Activated T-helper 2 cell treated with anti-CD3 and anti-CD28 coated beads, Interferon-gamma antibody, Interleukin-2, Interleukin-4, amounts not matched to agents 10 μg/mL and 5 μg/mL and 100 μg/mL, durations not matched to agents 14 hours and 24 hours and 36 hours (primary cell): ENCODE measurements at regions not wholly inside any gene's neighbourhood (a gene's known extent, or its start where the extent isn't known, plus 50 kb on each side); places are given as distances from the start of the nearest gene placed in this dataset.

Experiments
- DNase-seq: peaks from one replicate; pipeline ENCODE4 v3.0.0; 2021; ENCODE audit warnings: low spot score
- H3K27ac Mint-ChIP-seq: one replicate; pipeline ENCODE4 v1.8.0; 2021; ENCODE audit warnings: mixed read lengths
- H3K27me3 Mint-ChIP-seq: one replicate; pipeline ENCODE4 v1.8.0; 2021; ENCODE audit warnings: low read depth, mixed read lengths
- H3K36me3 Mint-ChIP-seq: one replicate; pipeline ENCODE4 v1.8.0; 2021; ENCODE audit warnings: low read depth, mixed read lengths
- H3K4me1 Mint-ChIP-seq: one replicate; pipeline ENCODE4 v1.8.0; 2021; ENCODE audit warnings: low read depth, mixed read lengths
- H3K4me3 Mint-ChIP-seq: one replicate; pipeline ENCODE4 v1.8.0; 2021; ENCODE audit warnings: low read depth, mild to moderate bottlenecking, moderate library complexity, mixed read lengths
- H3K9me3 Mint-ChIP-seq: one replicate; pipeline ENCODE4 v1.8.0; 2021; ENCODE audit warnings: mixed read lengths
- intact Hi-C: fragments of 100-400 bp; cut with micrococcal nuclease; formaldehyde crosslinking; loops from one replicate; pipeline ENCODE4 v1.15.1; 2023

- intact Hi-C loops: no loop called here
- no peaks in the 10 kb centered on the region for H3K4me1 Mint-ChIP-seq
- H3K27ac Mint-ChIP-seq: no peak overlapping the region
- no peaks in the 10 kb centered on the region for H3K36me3 Mint-ChIP-seq
- H3K9me3 Mint-ChIP-seq: no peaks in the 10 kb centered on the region
- DNase-seq: no peak
- no peaks in the 10 kb centered on the region for H3K27me3 Mint-ChIP-seq
- no peak overlapping the region for H3K4me3 Mint-ChIP-seq
Observed at GRCh38 chr12:39173726-39174125, 268.3 kb upstream of the CPNE8 start.

GRCh38 chr12:39165338-39165737 is 259.9 kb upstream of the CPNE8 start:
- Mint-ChIP-seq H3K4me3 (no peak overlapping the region), H3K27me3 (no peaks in the 10 kb centered on the region), H3K36me3 (no peaks in the 10 kb centered on the region), H3K27ac (no peak overlapping the region), H3K4me1 (no peaks in the 10 kb centered on the region), H3K9me3 (peaks cover 4% of the 10 kb centered on the region)
- DNase-seq: no peak
- intact Hi-C loops: no loop called here

GRCh38 chr12:39161465-39162085 is 256.2 kb upstream of the CPNE8 start:
- Mint-ChIP-seq H3K4me1 (no peaks in the 10 kb centered on the region), H3K4me3 (no peak overlapping the region)

DNA sequence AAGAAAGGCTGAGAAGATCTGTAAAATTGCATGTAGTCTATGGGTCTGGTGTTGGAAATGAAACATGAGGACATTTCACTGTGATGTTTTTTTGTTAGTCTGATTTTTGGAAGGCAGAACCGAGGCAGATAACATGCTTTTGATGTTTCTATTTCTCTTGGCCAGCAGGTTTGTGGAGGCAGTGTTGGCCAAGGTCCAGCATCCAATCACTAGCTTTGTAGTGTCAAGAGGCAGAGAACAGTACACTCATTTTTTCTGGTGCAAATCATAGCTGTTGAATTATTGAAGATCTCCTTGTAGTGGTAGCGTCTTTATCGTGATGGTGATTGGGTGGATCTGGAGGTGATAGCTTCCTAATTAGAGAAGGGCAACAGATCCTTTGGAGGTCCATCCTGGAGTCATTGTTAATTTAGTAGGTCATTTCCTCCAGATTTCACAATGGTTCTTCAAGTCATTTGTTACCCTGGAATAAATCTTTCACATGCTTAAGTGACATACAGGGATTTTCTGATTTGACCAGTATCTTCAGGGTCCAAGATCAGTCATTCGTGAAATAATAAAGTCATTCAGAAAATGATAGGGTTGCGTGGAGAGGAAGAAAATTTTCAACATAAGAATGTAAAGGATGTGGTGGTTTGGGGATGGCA is 252.4 kb upstream of the CPNE8 start:
- intact Hi-C loops: no loop called here
- no peak for DNase-seq
- Mint-ChIP-seq H3K36me3 (no peaks in the 10 kb centered on the region), H3K27ac (no peak overlapping the region), H3K27me3 (no peaks in the 10 kb centered on the region), H3K4me1 (no peaks in the 10 kb centered on the region), H3K9me3 (peaks cover 4% of the 10 kb centered on the region), H3K4me3 (no peak overlapping the region)

More at GRCh38 chr12:39161465-39162085, 256.2 kb upstream of the CPNE8 start:
- Mint-ChIP-seq H3K36me3 (no peaks in the 10 kb centered on the region), H3K27me3 (no peaks in the 10 kb centered on the region), H3K27ac (no peak overlapping the region), H3K9me3 (peaks cover 4% of the 10 kb centered on the region)
- DNase-seq: no peak
- intact Hi-C loops: no loop called here

DNA sequence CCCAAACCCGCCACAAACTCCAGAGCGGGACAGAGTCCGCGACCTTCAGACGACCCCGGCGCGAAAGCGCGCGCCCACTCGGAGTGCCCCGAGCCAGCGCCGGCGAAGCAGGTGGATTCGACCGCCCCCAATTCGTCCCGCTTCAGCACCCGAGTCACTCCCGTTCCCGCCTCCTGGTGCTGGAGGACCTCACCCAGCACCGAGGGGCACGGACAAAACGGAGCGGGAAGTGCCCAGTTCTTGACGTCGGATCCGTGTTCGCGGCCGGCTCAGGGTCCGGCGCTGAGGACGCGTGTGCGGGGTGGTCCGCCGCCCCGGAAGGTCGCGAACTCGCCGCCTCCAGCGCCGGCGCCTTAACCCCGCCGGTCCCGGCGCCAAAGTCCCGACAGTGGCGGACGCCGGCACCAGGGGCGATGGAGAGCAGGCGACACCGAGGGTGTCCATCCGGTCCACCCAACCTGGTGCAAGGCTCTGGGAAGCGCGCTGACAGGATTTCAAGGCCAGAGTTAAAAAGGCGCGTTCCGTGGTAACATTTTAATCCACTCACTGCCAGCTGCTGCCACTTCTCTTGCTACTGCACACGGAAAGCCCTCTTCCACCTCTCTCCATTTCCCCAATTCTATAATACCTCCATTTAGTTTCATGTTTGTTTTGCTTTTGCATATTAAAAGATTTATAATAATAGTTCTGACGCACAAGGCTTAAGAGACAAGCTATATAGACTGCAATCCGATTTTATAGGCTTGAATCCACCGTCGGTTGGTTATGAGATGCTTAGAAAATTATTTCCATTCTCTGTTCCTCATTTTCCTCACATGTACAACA is 240.0 kb upstream of the CPNE8 start:
- Mint-ChIP-seq H3K4me1 (peaks cover 1% of the 10 kb centered on the region), H3K27ac (no peak overlapping the region), H3K9me3 (peaks cover 11% of the 10 kb centered on the region), H3K27me3 (peaks cover 15% of the 10 kb centered on the region), H3K4me3 (peak overlapping the region; percentile 40), H3K36me3 (no peaks in the 10 kb centered on the region)
- DNase-seq: peak; percentile 39
- intact Hi-C loops: loop anchor here (2.0 kb wide), 1 partner anchor 127 kb away; no protein-coding TSS in a partner anchor

- intact Hi-C loops: loop anchor here (2.0 kb wide), 1 partner anchor 128 kb away; no protein-coding TSS in a partner anchor
- Mint-ChIP-seq H3K27me3 (peaks cover 15% of the 10 kb centered on the region), H3K9me3 (peaks cover 5% of the 10 kb centered on the region), H3K36me3 (no peaks in the 10 kb centered on the region), H3K4me3 (peak overlapping the region; percentile 20), H3K4me1 (peaks cover 1% of the 10 kb centered on the region), H3K27ac (no peak overlapping the region)
- no peak for DNase-seq
Observed at GRCh38 chr12:39144613-39145061, 239.2 kb upstream of the CPNE8 start.

DNA sequence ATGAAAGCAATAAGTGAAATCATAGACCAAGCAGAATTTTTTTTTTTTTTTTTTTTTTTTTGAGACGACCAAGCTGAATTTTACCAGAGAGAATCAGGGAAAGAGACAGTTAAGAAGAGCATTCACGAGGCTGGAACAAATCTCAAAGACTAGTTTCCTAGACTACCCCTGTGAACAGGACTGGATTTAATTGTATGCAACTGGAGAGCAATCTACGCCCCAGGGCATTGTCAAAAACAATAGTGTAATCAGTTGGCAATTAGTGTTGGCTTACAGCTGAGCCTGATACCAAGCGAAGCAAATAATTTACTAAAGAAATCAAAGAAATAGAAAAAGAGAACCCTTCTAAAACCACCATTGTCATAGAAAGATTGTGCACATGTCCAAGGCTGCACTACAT is 232.9 kb upstream of the CPNE8 start:
- H3K9me3 Mint-ChIP-seq: no peaks in the 10 kb centered on the region
- DNase-seq: no peak
- H3K36me3 Mint-ChIP-seq: no peaks in the 10 kb centered on the region
- H3K4me3 Mint-ChIP-seq: no peak overlapping the region
- H3K27me3 Mint-ChIP-seq: peaks cover 2% of the 10 kb centered on the region
- H3K27ac Mint-ChIP-seq: no peak overlapping the region
- intact Hi-C loops: no loop called here
- no peaks in the 10 kb centered on the region for H3K4me1 Mint-ChIP-seq

- no peaks in the 10 kb centered on the region for H3K9me3 Mint-ChIP-seq
- no peak for DNase-seq
- H3K27ac Mint-ChIP-seq: no peak overlapping the region
- H3K27me3 Mint-ChIP-seq: no peaks in the 10 kb centered on the region
- no peak overlapping the region for H3K4me3 Mint-ChIP-seq
- intact Hi-C loops: no loop called here
- no peaks in the 10 kb centered on the region for H3K4me1 Mint-ChIP-seq
- H3K36me3 Mint-ChIP-seq: no peaks in the 10 kb centered on the region
Observed at GRCh38 chr12:39127401-39127800, 222.0 kb upstream of the CPNE8 start.

DNA sequence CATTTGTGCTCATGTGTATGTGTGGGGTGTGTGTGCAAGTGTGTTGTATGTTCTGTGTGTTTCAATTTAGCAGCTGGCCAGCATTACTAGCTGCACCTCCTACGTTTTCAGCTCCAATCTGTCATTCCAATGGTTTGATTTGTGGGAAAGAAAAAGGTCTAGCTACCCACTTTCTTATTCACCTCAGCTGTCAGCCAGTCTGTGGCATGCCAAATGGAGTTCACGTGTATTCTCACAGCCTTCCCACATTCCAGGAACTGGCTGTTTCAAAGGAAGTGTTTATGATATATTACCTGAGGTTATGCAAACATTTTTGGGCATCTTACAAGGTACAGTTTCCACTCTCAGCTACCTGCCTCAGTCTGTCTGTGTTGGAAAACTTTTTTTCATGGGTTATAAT is 220.2 kb upstream of the CPNE8 start:
- Mint-ChIP-seq H3K36me3 (no peaks in the 10 kb centered on the region), H3K9me3 (no peaks in the 10 kb centered on the region), H3K27ac (no peak overlapping the region), H3K27me3 (no peaks in the 10 kb centered on the region), H3K4me3 (no peak overlapping the region), H3K4me1 (no peaks in the 10 kb centered on the region)
- no peak for DNase-seq
- intact Hi-C loops: no loop called here

DNA sequence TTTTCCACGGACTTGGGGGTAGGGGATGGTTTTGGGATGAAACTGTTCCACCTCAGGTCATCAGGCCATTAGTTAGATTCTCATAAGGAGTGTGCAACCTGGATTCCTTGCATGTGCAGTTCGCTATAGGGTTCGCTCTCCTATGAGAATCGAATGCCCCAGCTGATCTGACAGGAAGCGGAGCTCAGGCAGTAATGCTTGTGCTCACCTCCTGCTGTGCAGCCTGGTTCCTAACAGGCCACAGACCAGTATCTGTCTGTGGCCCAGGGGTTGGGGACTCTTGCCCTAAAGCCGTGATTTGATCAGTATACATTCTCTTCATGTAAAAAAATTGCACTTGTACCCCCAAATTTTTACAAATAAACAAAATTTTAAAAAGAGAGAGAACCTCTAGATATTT is 219.4 kb upstream of the CPNE8 start:
- DNase-seq: no peak
- Mint-ChIP-seq H3K27me3 (no peaks in the 10 kb centered on the region), H3K27ac (no peak overlapping the region), H3K9me3 (no peaks in the 10 kb centered on the region), H3K4me3 (no peak overlapping the region), H3K36me3 (no peaks in the 10 kb centered on the region), H3K4me1 (no peaks in the 10 kb centered on the region)
- intact Hi-C loops: no loop called here

DNA sequence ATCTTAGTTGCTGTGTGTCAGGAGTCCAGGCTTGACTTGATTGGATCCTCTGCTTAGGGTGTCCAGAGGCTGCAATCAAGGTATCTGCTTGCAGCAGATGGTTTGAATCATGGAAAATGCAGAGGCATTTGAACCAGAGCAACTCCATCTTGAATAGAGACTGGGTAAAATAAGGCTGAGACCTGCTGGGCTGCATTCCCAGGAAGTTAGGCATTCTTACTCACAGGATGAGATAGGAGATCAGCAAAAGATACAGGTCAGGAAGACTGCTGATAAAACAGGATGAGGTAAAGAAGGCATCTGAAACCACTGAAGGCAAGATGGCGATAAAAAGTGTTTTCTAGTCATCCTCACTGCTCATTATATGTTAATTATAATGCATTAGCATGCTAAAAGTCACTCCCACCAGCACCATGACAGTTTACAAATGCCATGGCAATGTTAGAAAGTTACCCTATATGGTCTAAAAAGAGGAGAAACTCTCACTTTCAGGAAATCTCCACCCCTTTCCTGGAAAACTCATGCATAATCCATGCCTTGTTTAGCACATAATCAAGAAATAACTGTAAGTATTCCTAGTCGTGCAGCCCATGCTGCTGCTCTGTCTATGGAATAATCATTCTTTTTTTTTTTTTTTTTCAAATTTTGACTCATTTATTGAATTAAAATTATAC is 218.3 kb upstream of the CPNE8 start:
- Mint-ChIP-seq H3K36me3 (no peaks in the 10 kb centered on the region), H3K27ac (no peak overlapping the region), H3K9me3 (no peaks in the 10 kb centered on the region), H3K4me3 (no peak overlapping the region), H3K4me1 (no peaks in the 10 kb centered on the region), H3K27me3 (no peaks in the 10 kb centered on the region)
- no peak for DNase-seq
- intact Hi-C loops: no loop called here

DNA sequence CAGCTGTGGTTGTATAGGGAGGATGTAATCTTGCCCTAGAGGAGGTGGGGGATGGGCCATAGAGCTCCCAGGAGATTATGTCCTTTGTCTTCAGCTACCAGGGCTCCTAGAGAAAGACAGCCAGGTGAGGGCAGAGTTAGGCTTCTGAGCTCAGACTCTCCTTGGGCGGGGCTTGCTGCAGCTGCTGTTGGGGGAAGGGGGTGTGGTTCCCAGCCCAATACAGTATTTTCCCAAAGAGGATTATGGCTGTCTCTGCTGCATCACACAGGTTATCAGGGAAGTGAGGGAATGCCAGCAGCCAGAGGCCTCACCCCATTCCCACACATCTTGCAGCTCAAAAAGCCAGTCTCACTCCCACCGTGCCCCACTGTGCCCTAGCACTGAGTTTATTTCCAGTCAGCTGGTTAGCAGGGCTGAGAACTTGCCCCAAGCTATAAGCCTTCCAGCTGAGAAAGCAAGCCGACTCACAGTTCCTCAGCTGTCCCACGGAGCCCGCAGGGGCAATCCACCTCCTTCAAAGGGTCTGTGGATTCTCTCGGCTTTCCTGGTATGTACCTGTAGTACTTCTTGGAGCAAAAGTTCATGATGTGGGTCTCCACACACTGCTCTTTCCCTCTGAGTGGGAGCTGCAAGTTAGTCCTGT is 217.3 kb upstream of the CPNE8 start:
- Mint-ChIP-seq H3K36me3 (no peaks in the 10 kb centered on the region), H3K27ac (no peak overlapping the region), H3K4me1 (no peaks in the 10 kb centered on the region), H3K4me3 (no peak overlapping the region), H3K9me3 (no peaks in the 10 kb centered on the region), H3K27me3 (no peaks in the 10 kb centered on the region)
- DNase-seq: no peak
- intact Hi-C loops: no loop called here
